Esophagus squamous epithelium (tissue), 4 donors: ENCODE measurements at regions not wholly inside any gene's neighbourhood (a gene's known extent, or its start where the extent isn't known, plus 50 kb on each side); places are given as distances from the start of the nearest gene placed in this dataset.
"Not testable (repeated sequence)": the region's sequence is repeated elsewhere in the genome, so short reads cannot be mapped to it uniquely, and the experiment has no call there.

Experiments used
- POLR2A ChIP-seq, 4 donors: fragments of 450-650 bp; IDR thresholded peaks; one replicate each; pipeline ENCODE4 v1.6.1; 2017; ENCODE audit warnings: antibody characterized with exemption in 4 of 4, mild to moderate bottlenecking in 4 of 4, moderate library complexity in 3 of 4
- TF ChIP-seq, protein P1 (sequence below), 6 experiments: fragments of 450-650 bp in 4 of 6; fragments of 200-600 bp in 2 of 6; sonication (generic) in 2 of 6; IDR thresholded peaks; one replicate each; pipeline ENCODE4 v1.5.1; 2016 to 2019; ENCODE audit warnings: antibody characterized with exemption in 6 of 6, mild to moderate bottlenecking in 4 of 6, moderate library complexity in 4 of 6

DNA sequence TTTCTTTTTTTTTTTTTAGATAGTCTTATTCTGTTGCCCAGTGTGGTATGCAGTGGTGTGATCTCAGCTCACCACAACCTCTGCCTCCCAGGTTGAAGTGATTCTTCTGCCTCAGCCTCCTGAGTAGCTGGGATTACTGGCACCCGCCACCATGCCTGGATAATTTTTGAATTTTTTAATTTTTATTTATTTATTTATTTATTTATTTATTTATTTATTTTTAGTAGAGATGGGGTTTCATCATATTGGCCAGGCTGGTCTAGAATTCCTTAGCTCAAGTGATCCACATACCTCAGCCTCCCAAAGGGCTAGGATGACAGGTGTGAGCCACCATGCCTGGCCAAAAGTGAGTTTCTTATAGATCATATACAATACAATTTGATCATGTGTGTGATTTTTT, 395.9 kb upstream of the IRX2 start:
- TF ChIP-seq, protein P1, sequence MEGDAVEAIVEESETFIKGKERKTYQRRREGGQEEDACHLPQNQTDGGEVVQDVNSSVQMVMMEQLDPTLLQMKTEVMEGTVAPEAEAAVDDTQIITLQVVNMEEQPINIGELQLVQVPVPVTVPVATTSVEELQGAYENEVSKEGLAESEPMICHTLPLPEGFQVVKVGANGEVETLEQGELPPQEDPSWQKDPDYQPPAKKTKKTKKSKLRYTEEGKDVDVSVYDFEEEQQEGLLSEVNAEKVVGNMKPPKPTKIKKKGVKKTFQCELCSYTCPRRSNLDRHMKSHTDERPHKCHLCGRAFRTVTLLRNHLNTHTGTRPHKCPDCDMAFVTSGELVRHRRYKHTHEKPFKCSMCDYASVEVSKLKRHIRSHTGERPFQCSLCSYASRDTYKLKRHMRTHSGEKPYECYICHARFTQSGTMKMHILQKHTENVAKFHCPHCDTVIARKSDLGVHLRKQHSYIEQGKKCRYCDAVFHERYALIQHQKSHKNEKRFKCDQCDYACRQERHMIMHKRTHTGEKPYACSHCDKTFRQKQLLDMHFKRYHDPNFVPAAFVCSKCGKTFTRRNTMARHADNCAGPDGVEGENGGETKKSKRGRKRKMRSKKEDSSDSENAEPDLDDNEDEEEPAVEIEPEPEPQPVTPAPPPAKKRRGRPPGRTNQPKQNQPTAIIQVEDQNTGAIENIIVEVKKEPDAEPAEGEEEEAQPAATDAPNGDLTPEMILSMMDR (IDR thresholded peaks at IDR 0.05), result not testable (repeated sequence)
- not testable (repeated sequence) for TF ChIP-seq POLR2A (IDR thresholded peaks at IDR 0.05)
